NT2/D1 (cell line): ENCODE measurements at regions not wholly inside any gene's neighbourhood (a gene's known extent, or its start where the extent isn't known, plus 50 kb on each side); places are given as distances from the start of the nearest gene placed in this dataset.

Experiments used
- SUZ12 ChIP-seq: IDR thresholded peaks from 2 replicates; pipeline ENCODE4 v1.6.1; 2011; ENCODE audit not compliant: insufficient read length, insufficient read depth; ENCODE audit errors: extremely low read depth
- ZNF274 ChIP-seq: IDR thresholded peaks from 2 replicates; pipeline ENCODE4 v1.6.1; 2011; ENCODE audit warnings: mild to moderate bottlenecking, low read depth, low read length

DNA sequence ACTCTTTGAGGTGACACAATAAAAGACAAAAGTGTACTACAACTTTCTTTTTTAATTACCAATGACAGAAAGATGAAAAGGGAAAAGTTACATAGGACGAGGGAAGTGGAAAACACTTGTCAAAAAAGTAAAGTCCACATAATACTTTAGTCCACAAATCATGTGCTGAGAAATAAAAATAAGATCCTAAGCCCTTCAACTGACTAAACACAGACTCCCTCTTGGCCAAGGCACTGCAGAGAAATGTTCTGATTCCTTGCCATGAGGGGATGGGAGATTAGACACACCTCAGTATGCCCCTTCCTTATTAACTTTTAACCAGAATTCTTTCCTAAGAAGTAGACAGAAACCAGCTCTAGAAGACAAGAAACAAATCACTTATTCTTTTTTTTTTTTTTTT is 59.5 kb upstream of the TGFBR2 start:
- TF ChIP-seq ZNF274 (no peak), SUZ12 (no peak)
